ENCODE measurements at regions not wholly inside any gene's neighbourhood (a gene's known extent, or its start where the extent isn't known, plus 50 kb on each side); places are given as distances from the start of the nearest gene placed in this dataset.

DNA sequence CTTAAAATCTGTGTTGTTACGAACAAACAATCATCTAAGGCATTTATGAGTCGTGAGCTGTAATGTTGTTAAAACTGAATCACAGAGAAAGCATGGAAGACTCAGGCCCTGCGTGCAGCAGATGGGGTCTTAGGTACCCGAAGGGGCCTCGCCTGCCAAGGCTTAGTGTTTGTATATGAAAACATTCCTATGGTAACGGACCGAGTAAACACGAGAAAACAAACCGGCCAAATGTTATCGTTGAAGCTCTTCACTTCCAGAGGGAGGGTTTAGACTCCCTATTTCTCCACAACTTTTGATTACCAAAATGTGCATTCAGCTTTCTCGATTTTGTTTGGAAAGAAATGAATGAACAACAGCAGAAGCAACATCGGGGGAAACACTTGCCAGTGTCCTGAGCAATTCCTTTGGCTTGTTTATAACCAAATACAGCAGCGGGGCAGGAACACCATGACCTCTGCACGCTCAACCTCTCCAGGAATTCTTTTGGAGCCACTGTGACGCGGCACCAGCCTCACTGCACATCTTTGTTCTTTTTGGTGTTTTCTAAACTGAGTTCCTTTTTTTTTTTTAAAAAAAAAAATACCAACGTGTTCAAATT is 121.6 kb upstream of the KLF6 start:
- TF ChIP-seq CTCF (IDR thresholded peaks at IDR 0.05; ENCODE audit: low read depth, low read length) = no peak
- DNase-seq (ENCODE audit: extremely low read depth, low read depth) = peak; percentile 34

- DNase-seq (ENCODE audit: extremely low read depth, low read depth) = no peak
- no peak for TF ChIP-seq CTCF (IDR thresholded peaks at IDR 0.05; ENCODE audit: low read depth, low read length)
Measured at GRCh38 chr10:3904419-3904960, 119.5 kb upstream of the KLF6 start.

GRCh38 chr10:3902809-3903410 is 117.9 kb upstream of the KLF6 start:
- no peak for DNase-seq (ENCODE audit: extremely low read depth, low read depth)
- no peak for TF ChIP-seq CTCF (IDR thresholded peaks at IDR 0.05; ENCODE audit: low read depth, low read length)

DNA sequence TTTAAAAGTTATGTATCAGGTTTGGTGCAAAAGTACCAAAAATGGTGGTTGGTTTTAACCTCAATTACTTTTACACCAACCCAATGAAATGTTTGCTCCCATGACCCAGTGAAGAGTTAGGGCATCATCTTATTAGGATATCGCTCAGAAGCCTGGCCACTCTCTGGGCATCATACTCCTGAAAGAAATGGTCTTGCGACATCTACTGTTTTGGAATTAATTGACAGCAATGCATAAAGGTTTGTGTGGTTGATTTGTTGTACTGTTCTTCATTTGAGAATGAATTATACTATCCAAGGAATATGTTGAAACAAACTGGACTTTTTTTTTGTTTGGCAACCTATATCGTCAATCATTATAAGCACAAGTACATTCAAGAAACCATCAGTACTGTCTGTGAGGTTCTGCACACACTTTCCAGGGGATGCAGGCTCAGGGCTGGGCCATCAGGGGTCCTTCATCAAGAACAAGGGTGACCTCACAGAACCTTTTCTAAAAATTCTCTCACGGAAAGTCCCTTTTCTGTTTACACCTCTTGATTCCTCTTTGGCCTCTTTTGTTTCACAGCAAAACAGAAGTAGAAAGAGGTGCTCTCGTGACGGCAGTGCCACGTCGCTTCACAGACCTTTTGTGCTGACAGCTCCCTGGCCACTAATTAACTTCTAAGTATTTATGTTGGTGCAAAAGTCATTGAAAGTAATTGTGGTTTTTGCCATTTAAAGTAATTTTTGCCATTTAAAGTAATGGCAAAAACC is 117.2 kb upstream of the KLF6 start:
- DNase-seq (ENCODE audit: extremely low read depth, low read depth) = no peak
- no peak for TF ChIP-seq CTCF (IDR thresholded peaks at IDR 0.05; ENCODE audit: low read depth, low read length)

- TF ChIP-seq CTCF (IDR thresholded peaks at IDR 0.05; ENCODE audit: low read depth, low read length) = no peak
- DNase-seq (ENCODE audit: extremely low read depth, low read depth) = no peak
Measured at GRCh38 chr10:3901370-3901769, 116.4 kb upstream of the KLF6 start.

- TF ChIP-seq CTCF (IDR thresholded peaks at IDR 0.05; ENCODE audit: low read depth, low read length) = no peak
- no peak for DNase-seq (ENCODE audit: extremely low read depth, low read depth)
Measured at GRCh38 chr10:3900391-3900790, 115.4 kb upstream of the KLF6 start.

- no peak for TF ChIP-seq CTCF (IDR thresholded peaks at IDR 0.05; ENCODE audit: low read depth, low read length)
- DNase-seq (ENCODE audit: extremely low read depth, low read depth) = no peak
Measured at GRCh38 chr10:3898821-3899220, 113.8 kb upstream of the KLF6 start.

All from AG09319 (cell line).